ENCODE measurements at regions not wholly inside any gene's neighbourhood (a gene's known extent, or its start where the extent isn't known, plus 50 kb on each side); places are given as distances from the start of the nearest gene placed in this dataset.

DNA sequence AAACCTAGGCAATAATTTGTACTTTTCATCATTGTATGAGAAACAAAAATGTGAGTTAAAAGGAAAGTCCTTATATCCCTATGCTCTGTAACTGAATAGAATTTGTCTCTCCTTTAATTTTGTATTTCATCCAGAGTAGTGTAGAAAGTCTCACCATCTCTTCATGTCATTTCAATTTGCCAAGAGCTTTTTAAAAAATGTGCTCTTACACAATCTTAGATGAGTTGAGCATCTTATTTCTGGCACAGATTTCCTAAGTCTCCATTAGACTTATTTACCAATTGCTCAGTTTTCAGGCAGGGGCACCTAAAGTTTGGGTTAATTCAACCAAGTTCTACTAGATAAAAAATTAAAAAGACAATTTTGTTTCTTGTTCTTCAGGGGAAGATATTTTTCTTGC is 201.5 kb upstream of the RBMS3 start:
- Histone ChIP-seq H3K18ac (ENCODE audit: low read length) (no peak overlapping the region), H3K23ac (ENCODE audit: low read length) (no peak overlapping the region), H3K56ac (ENCODE audit: low read length) (no peak overlapping the region), H3K79me1 (ENCODE audit: low read length) (no peaks in the 10 kb centered on the region), H3K4me3 (ENCODE audit: low read length) (no peak overlapping the region), H2BK120ac (ENCODE audit: low read depth, low read length) (no peak overlapping the region), H2BK15ac (replicated peaks; ENCODE audit: low read depth) (no peak overlapping the region), H3K4ac (ENCODE audit: low read depth, low read length) (no peak overlapping the region), H3K36me3 (ENCODE audit: control insufficient read depth, insufficient read depth, low read length) (no peaks in the 10 kb centered on the region), H4K8ac (ENCODE audit: low read depth, low read length) (no peak overlapping the region), H2BK5ac (ENCODE audit: low read length) (no peak overlapping the region), H3K4me2 (ENCODE audit: low read length) (no peak overlapping the region), H3K4me1 (ENCODE audit: control insufficient read depth, low read depth, low read length) (no peaks in the 10 kb centered on the region), H3K79me2 (ENCODE audit: control insufficient read depth, insufficient read depth, low read length) (no peaks in the 10 kb centered on the region), H2AK5ac (ENCODE audit: low read length) (no peak overlapping the region), H4K5ac (ENCODE audit: low read length) (no peak overlapping the region), H3K27me3 (ENCODE audit: insufficient read depth, low read length, poor library complexity) (no peaks in the 10 kb centered on the region), H3K27ac (ENCODE audit: low read depth, low read length) (no peak overlapping the region), H3K9ac (ENCODE audit: low read length) (no peak overlapping the region)
- no peak for DNase-seq

DNA sequence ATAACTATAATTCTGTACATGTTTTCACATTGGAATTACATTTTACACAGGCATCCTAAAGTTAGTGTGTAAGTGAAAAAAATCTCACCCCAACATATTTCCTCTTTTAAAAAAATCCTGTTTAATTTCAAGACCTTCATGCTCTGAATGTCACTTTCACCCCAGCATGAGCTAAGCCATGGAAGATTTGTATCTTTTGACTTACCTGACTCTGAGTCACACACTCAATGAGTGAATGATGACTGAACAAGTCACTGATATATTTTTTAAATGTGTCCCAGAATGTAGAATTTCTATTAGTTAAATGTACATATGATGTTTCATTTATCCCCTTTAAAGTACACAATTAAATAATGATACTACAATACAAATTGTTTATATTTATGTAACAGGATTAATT is 199.9 kb upstream of the RBMS3 start:
- Histone ChIP-seq H3K23ac (ENCODE audit: low read length) (no peak overlapping the region), H3K4me3 (ENCODE audit: low read length) (no peak overlapping the region), H2BK5ac (ENCODE audit: low read length) (no peak overlapping the region), H2BK15ac (replicated peaks; ENCODE audit: low read depth) (no peak overlapping the region), H3K18ac (ENCODE audit: low read length) (no peak overlapping the region), H3K27me3 (ENCODE audit: insufficient read depth, low read length, poor library complexity) (no peaks in the 10 kb centered on the region), H2BK120ac (ENCODE audit: low read depth, low read length) (no peak overlapping the region), H3K27ac (ENCODE audit: low read depth, low read length) (no peak overlapping the region), H3K56ac (ENCODE audit: low read length) (no peak overlapping the region), H3K4ac (ENCODE audit: low read depth, low read length) (no peak overlapping the region), H3K79me2 (ENCODE audit: control insufficient read depth, insufficient read depth, low read length) (no peaks in the 10 kb centered on the region), H3K4me2 (ENCODE audit: low read length) (no peak overlapping the region), H3K4me1 (ENCODE audit: control insufficient read depth, low read depth, low read length) (no peaks in the 10 kb centered on the region), H4K8ac (ENCODE audit: low read depth, low read length) (no peak overlapping the region), H3K9ac (ENCODE audit: low read length) (no peak overlapping the region), H2AK5ac (ENCODE audit: low read length) (no peak overlapping the region), H4K5ac (ENCODE audit: low read length) (no peak overlapping the region), H3K79me1 (ENCODE audit: low read length) (no peaks in the 10 kb centered on the region), H3K36me3 (ENCODE audit: control insufficient read depth, insufficient read depth, low read length) (no peaks in the 10 kb centered on the region)
- no peak for DNase-seq

DNA sequence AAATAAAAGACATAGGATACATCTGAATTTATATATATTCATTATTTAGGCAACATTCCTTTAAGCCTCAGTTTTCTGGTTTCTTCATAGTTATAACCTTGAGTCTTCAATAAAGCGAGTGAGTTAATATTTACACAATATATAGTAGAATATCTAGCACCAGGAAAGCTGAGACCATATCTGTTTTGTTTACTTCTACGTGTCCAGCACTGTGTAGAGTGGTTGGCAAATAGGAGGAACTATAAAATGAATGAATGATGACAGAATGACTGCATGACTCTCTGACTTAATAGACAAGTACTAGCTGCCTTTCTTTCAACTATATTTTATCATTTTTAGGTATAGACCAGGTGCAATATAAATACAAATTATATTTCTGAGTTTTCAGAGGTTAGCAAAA is 197.8 kb upstream of the RBMS3 start:
- Histone ChIP-seq H4K5ac (ENCODE audit: low read length) (no peak overlapping the region), H3K23ac (ENCODE audit: low read length) (no peak overlapping the region), H3K4me1 (ENCODE audit: control insufficient read depth, low read depth, low read length) (no peaks in the 10 kb centered on the region), H3K4ac (ENCODE audit: low read depth, low read length) (no peak overlapping the region), H2BK120ac (ENCODE audit: low read depth, low read length) (no peak overlapping the region), H3K4me3 (ENCODE audit: low read length) (no peak overlapping the region), H3K79me2 (ENCODE audit: control insufficient read depth, insufficient read depth, low read length) (no peaks in the 10 kb centered on the region), H3K27me3 (ENCODE audit: insufficient read depth, low read length, poor library complexity) (no peaks in the 10 kb centered on the region), H3K9ac (ENCODE audit: low read length) (no peak overlapping the region), H2BK5ac (ENCODE audit: low read length) (no peak overlapping the region), H2BK15ac (replicated peaks; ENCODE audit: low read depth) (no peak overlapping the region), H3K4me2 (ENCODE audit: low read length) (no peak overlapping the region), H4K8ac (ENCODE audit: low read depth, low read length) (no peak overlapping the region), H3K36me3 (ENCODE audit: control insufficient read depth, insufficient read depth, low read length) (no peaks in the 10 kb centered on the region), H3K79me1 (ENCODE audit: low read length) (no peaks in the 10 kb centered on the region), H3K56ac (ENCODE audit: low read length) (no peak overlapping the region), H3K27ac (ENCODE audit: low read depth, low read length) (no peak overlapping the region), H3K18ac (ENCODE audit: low read length) (no peak overlapping the region), H2AK5ac (ENCODE audit: low read length) (no peak overlapping the region)
- no peak for DNase-seq
- WGBS (ENCODE audit: extremely low coverage, insufficient coverage, low lambda C conversion rate): no CpG with 5 or more reads among the region's 2 CpGs

DNA sequence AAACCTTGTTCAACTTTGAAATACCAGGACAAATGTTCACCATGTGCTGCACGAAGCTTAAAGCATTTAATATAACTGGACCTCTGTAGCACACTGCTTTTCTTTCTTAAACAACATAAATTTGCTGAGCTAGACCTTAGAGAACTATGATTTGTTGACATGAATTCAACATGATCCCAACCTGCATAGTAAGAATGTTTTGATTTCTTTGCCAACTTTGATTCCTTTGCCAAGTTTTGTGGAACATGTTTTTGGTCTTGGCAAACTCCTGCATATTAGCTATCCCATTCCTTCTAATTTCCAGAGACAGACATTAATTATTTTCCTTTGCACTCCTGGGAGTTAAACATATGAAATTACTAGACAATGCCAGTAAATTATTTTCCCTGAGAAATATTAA is 197.2 kb upstream of the RBMS3 start:
- no peak overlapping the region for H3K4me2 ChIP-seq (ENCODE audit: low read length)
- H3K27me3 ChIP-seq (ENCODE audit: insufficient read depth, low read length, poor library complexity): no peaks in the 10 kb centered on the region
- H2BK120ac ChIP-seq (ENCODE audit: low read depth, low read length): no peak overlapping the region
- no peak overlapping the region for H3K56ac ChIP-seq (ENCODE audit: low read length)
- no peaks in the 10 kb centered on the region for H3K36me3 ChIP-seq (ENCODE audit: control insufficient read depth, insufficient read depth, low read length)
- H2BK5ac ChIP-seq (ENCODE audit: low read length): no peak overlapping the region
- H3K4me3 ChIP-seq (ENCODE audit: low read length): no peak overlapping the region
- H4K8ac ChIP-seq (ENCODE audit: low read depth, low read length): no peak overlapping the region
- H3K79me1 ChIP-seq (ENCODE audit: low read length): no peaks in the 10 kb centered on the region
- no peak overlapping the region for H3K18ac ChIP-seq (ENCODE audit: low read length)
- H3K4ac ChIP-seq (ENCODE audit: low read depth, low read length): no peak overlapping the region
- H3K9ac ChIP-seq (ENCODE audit: low read length): no peak overlapping the region
- no peaks in the 10 kb centered on the region for H3K79me2 ChIP-seq (ENCODE audit: control insufficient read depth, insufficient read depth, low read length)
- H2BK15ac ChIP-seq (replicated peaks; ENCODE audit: low read depth): no peak overlapping the region
- H3K23ac ChIP-seq (ENCODE audit: low read length): no peak overlapping the region
- H2AK5ac ChIP-seq (ENCODE audit: low read length): no peak overlapping the region
- H3K4me1 ChIP-seq (ENCODE audit: control insufficient read depth, low read depth, low read length): no peaks in the 10 kb centered on the region
- no peak for DNase-seq
- no CpG with 5 or more reads among the region's 1 CpG for WGBS (ENCODE audit: extremely low coverage, insufficient coverage, low lambda C conversion rate)
- H4K5ac ChIP-seq (ENCODE audit: low read length): no peak overlapping the region
- no peak overlapping the region for H3K27ac ChIP-seq (ENCODE audit: low read depth, low read length)

DNA sequence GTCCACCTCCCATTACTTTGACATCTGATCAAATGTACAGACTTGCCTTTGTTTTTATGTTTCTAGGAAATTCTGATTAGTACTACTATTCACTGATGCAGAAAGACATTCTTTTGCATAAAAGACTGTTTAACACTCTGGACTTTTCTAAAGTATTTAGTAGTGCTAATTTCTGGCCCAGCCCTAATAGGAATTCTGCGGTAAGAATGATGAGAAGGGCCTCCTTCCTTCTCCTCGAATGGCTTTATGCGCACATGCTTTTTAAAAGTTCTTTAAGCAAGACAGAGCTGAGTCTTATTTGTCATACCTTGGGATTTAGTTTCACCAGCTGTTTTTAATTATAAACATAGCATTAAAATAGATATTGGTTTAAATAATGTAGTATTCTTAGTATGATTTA is 192.3 kb upstream of the RBMS3 start:
- Histone ChIP-seq H2BK15ac (replicated peaks; ENCODE audit: low read depth) (no peak overlapping the region), H4K8ac (ENCODE audit: low read depth, low read length) (no peak overlapping the region), H3K18ac (ENCODE audit: low read length) (no peak overlapping the region), H4K5ac (ENCODE audit: low read length) (no peak overlapping the region), H3K4ac (ENCODE audit: low read depth, low read length) (no peak overlapping the region), H3K36me3 (ENCODE audit: control insufficient read depth, insufficient read depth, low read length) (no peaks in the 10 kb centered on the region), H3K27me3 (ENCODE audit: insufficient read depth, low read length, poor library complexity) (no peaks in the 10 kb centered on the region), H3K56ac (ENCODE audit: low read length) (no peak overlapping the region), H3K27ac (ENCODE audit: low read depth, low read length) (no peak overlapping the region), H3K9ac (ENCODE audit: low read length) (no peak overlapping the region), H3K4me3 (ENCODE audit: low read length) (no peak overlapping the region), H2AK5ac (ENCODE audit: low read length) (no peak overlapping the region), H2BK120ac (ENCODE audit: low read depth, low read length) (no peak overlapping the region), H3K23ac (ENCODE audit: low read length) (no peak overlapping the region), H3K4me1 (ENCODE audit: control insufficient read depth, low read depth, low read length) (no peaks in the 10 kb centered on the region), H2BK5ac (ENCODE audit: low read length) (no peak overlapping the region), H3K4me2 (ENCODE audit: low read length) (no peak overlapping the region), H3K79me2 (ENCODE audit: control insufficient read depth, insufficient read depth, low read length) (no peaks in the 10 kb centered on the region), H3K79me1 (ENCODE audit: low read length) (no peaks in the 10 kb centered on the region)
- no CpG with 5 or more reads among the region's 3 CpGs for WGBS (ENCODE audit: extremely low coverage, insufficient coverage, low lambda C conversion rate)
- no peak for DNase-seq

DNA sequence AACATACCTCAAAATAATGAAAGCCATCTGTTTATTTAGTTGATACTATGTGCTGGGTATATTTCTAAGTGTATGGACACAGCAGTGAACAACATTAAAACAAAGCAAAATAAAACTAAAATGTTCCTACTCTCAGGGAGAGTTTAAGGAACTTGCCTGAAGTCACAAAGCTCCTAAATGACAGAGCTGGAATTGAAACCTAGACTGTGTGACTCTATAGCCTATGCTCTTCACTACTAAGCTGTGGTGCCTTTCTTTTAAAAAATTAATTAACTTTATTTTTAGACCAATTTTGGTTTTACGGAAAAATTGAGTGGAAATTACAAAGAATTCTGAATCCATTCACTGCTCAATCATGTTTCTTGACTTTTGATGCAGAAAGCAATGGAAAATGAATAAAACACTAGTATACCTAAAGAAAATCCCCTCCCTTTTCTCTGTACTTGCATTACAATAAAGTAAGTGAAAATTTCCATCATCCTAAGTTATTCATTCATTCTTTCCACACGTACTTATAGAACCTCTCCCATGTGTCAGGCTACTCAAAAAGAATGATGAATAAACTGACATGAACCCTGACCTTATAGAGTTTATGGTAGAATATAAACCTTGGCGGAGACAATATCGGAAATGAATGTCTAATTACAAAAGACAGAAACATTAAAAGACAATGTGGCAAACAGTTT is 189.8 kb upstream of the RBMS3 start:
- no peak overlapping the region for H3K23ac ChIP-seq (ENCODE audit: low read length)
- no CpG with 5 or more reads among the region's 4 CpGs for WGBS (ENCODE audit: extremely low coverage, insufficient coverage, low lambda C conversion rate)

More for the DNA sequence above, 189.8 kb upstream of the RBMS3 start:
- no peak overlapping the region for H3K9ac ChIP-seq (ENCODE audit: low read length)
- no peak overlapping the region for H2BK120ac ChIP-seq (ENCODE audit: low read depth, low read length)
- no peak overlapping the region for H3K4ac ChIP-seq (ENCODE audit: low read depth, low read length)
- H3K36me3 ChIP-seq (ENCODE audit: control insufficient read depth, insufficient read depth, low read length): no peaks in the 10 kb centered on the region
- no peak overlapping the region for H3K18ac ChIP-seq (ENCODE audit: low read length)
- no peak overlapping the region for H3K27ac ChIP-seq (ENCODE audit: low read depth, low read length)
- no peak overlapping the region for H2AK5ac ChIP-seq (ENCODE audit: low read length)
- no peak overlapping the region for H2BK5ac ChIP-seq (ENCODE audit: low read length)
- H3K27me3 ChIP-seq (ENCODE audit: insufficient read depth, low read length, poor library complexity): no peaks in the 10 kb centered on the region
- no peak overlapping the region for H4K5ac ChIP-seq (ENCODE audit: low read length)
- no peak for DNase-seq
- H3K4me2 ChIP-seq (ENCODE audit: low read length): no peak overlapping the region
- H2BK15ac ChIP-seq (replicated peaks; ENCODE audit: low read depth): no peak overlapping the region
- no peak overlapping the region for H3K56ac ChIP-seq (ENCODE audit: low read length)
- no peaks in the 10 kb centered on the region for H3K79me1 ChIP-seq (ENCODE audit: low read length)
- H3K4me1 ChIP-seq (ENCODE audit: control insufficient read depth, low read depth, low read length): no peaks in the 10 kb centered on the region
- H3K4me3 ChIP-seq (ENCODE audit: low read length): no peak overlapping the region
- no peaks in the 10 kb centered on the region for H3K79me2 ChIP-seq (ENCODE audit: control insufficient read depth, insufficient read depth, low read length)
- no peak overlapping the region for H4K8ac ChIP-seq (ENCODE audit: low read depth, low read length)

All from mesendoderm (in vitro differentiated cells).